DMS153 treated with DMSO at 0.1 percent for 48 hours (cell line): ENCODE measurements at regions not wholly inside any gene's neighbourhood (a gene's known extent, or its start where the extent isn't known, plus 50 kb on each side); places are given as distances from the start of the nearest gene placed in this dataset.

Source experiments
- DNase-seq: peaks from one replicate; lab custom pipeline; 2025; ENCODE audit not compliant: unreplicated experiment; lab: John Stamatoyannopoulos, UW

DNA sequence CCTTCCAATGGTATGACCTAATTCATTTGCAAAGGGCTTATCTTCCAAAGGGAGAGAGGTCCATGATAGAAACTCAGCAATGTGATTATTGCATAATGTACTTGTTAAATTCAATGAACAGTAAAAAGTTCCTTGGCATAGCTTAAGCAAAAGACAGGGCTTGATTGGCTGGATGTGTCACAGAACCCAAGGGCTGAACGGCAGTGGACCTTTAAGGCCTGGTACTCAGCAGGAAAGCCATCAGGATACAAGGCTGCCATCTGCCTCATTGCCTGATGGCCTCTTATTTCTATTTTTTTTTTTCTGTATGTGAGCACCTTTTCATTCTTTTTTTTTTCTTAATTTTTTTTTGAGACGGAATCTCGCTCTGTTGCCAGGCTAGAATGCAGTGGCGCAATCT lies 208.9 kb upstream of the WSCD1 start:
- DNase-seq = no peak

DNA sequence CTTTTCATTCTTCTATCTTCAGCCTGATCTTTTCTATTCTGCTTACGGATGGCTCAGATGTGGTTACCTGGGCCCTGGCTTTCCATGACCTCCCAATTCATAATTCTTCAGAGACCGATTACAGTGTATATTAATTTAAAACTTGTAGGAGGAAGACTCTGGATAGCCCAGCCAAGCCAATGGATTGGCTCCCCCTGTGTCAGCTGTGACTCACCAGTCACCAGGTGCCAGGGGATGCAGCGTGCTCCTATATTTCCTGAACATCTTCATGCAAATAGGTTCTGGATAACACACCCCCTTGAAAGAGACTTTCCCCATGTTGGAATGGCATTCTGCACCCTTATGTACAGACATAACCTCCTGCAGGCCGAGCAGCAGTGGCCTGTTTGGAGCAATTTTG lies 208.3 kb upstream of the WSCD1 start:
- no peak for DNase-seq

DNA sequence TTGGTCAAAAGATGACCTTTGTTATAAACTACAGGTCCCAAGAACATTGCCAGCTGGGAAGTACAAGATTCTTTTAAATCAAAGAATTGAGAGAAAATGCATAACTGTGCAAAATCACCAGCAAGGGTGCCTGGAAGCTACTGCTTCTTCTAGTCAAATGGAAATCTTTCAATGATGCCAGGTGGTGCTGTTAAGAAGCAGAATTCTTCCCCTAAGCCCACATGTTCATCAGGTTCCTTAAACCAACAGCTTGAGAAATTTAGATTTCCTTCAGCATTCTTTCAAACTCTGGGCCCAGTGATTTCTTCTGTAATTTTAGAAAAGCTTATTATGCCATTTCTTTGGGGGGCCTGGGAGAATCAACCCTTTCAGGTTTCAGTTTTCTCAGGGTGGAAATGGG lies 207.8 kb upstream of the WSCD1 start:
- DNase-seq = no peak

DNA sequence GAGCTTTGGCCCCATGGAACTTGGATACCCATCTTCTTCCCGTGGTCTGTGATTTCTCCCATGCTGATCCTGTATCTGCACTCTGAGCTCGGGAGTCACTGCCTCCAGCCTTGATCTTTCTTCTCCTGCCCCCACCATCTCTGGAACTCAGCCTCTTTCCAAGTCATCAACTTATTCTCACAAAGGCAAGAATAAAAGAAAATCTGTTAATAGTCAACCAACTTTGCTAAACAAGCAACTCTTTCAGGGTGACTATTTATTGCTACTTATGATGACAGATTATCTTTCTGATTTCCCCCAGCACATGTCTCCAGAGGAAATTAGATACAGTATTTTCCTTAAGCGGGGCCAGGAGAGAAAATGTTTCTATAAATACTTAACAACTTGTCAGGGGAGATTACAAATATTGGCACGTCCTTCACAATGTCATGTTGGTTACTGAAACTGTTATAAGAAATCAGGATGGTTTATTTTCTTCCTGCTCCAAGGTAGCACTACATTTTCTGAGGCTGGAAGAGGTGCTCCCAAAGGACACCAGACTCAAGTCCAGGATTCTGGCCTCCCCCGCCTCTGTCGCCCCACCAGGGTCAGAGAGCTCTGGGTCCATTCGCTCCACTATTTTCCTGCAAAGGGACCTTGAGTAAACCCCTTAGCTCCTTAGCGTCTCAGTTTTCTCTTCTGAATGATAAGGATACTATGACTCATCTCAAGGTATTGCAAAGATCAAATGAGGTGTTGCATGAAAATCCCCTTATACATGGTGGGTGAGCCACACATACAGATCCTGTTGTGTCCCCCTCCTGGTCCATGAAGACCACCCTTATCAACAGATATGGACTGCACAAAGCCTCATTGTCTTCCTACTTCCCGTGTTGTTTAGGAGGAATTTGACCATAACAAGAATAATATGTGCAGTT lies 205.2 kb upstream of the WSCD1 start:
- DNase-seq = no peak

DNA sequence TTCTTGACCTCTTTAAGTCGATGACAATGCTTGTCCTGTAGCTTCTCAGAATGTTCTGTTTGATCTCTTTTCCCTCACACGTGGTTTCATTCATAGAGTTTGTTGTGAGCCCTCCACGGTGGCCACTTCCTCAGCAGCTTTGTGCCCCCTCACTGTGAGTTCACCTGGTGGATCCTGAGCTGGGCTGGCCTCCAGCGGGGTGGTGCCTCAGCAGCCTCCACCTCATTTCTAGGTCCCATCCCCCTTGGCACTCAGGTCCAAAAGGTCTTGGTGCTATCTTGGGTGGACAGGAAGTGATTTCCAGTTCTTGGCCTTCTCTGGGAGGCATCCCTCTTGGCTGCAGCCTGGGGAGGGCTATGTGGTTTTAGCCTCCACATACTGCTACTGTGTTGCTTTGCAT lies 203.2 kb upstream of the WSCD1 start:
- no peak for DNase-seq

DNA sequence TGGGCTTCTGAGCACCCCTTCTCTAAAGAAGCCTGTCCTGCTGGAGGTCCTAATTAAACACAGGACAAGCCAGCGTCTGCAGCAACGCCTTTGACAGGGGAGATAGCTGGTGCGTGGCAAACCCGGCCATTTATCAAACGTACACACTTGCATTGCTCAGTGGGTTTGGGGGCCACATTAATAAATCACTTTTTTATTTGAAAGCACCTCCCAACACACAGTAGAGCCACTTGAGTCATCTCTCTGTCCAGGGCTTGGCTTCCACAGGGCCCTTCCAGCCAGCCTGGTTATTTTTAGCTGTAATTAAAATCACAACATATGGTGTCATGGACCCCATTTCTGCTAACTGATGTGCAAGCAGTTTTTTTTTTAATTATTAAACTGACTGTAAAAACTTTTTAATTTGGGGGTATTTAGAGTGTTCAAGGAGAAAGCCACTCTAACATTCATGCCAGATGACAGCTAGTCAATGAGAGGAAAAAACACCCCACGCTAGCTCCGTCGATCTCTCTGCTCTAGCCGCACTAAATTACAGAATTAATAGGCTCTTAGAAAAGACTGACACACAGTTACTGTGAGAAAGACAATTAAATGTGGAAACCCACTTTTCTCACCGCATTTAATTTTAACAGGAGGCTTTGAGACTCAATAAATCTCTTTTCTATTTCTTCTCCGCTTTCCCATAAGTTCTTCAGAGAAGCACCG lies 201.0 kb upstream of the WSCD1 start:
- DNase-seq = no peak

DNA sequence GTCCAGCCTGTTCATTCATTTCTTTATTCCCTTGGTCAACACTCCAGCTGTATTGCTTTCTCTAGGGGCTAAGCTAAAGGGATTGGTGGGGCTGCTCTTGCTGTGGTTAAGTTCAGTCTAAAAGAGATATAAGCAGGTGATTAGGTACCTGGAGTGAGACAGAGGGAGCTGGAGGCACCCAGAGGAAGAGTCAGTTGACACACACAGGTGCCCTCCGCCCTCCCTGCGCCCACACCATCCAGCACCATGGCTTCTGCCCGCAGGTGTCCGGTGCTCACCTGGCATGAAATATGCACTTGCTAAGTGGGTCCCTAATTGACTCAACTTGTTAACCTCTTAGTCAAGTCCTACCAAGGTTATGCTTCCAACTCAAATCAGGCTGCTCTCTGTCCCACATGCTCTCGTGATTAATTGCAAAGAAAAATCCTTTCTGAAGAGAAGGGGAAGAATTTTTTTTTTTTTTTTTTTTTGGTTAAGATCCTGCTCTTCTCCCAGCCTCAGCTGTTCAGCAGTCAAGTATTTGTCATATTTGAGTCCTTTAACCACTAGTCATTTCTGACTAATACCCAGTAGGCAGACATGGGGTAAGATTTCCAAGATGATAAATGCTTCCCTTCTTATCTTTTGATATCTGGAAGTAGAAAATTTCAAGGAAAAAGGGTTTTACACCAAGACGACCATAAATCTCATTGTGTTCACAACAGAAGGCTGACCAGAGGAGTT lies 199.8 kb upstream of the WSCD1 start:
- DNase-seq = no peak

DNA sequence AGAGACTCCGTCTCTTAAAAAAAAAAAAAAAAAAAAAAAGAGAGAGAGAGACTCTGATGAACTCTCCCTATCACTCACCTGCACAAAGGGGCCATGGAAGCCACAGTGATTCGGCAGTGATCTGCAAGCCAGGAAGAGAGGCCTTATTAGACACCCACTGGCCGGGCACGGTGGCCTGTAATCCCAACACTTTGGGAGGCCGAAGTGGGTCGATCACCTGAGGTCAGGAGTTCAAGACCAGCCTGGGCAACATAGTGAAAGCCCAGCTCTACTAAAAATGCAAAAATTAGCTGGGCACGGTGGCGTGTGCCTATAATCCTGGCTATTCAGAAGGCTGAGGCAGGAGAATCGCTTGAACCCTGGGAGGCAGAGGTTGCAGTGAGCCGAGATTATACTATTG lies 198.5 kb upstream of the WSCD1 start:
- DNase-seq = no peak

DNA sequence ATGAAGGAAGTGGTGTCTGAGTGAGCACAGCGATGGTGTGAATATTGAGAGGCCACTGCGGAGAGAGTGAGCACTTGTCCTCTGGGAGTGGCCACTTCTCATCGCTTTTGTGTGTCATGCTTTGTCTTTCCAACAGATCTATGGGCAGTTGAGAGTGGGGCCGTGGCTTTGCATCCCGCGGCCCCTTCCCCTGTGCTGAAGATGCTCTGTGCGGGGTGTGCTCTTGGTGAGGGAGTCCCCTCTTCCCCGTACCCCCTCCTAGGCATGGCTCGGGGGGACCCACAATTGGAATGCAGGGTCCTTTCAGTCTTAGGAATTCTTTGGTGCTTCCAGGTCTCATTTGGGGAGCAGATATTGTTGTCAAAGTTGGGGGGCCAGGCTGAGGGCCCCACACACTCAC lies 197.3 kb upstream of the WSCD1 start:
- DNase-seq = no peak

DNA sequence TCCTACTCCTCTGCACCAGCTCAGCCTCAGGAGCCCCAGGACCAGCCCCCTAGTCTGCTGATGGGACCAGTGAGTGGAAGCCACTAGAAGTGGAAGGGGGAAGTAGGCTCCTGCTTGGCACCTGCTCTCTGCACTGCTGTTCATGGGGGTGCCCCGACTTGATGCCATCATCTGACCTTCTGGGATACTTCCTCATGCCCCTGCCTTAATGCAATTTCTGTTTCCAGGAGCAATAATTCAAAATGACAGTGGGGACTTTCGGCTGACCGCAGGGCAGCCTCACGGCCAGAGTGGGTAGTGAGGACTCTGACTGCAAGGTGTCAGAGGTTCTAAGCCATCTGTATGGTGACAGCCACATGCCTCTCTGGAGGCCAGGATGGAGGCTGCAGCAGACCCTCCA lies 196.4 kb upstream of the WSCD1 start:
- DNase-seq = no peak

DNA sequence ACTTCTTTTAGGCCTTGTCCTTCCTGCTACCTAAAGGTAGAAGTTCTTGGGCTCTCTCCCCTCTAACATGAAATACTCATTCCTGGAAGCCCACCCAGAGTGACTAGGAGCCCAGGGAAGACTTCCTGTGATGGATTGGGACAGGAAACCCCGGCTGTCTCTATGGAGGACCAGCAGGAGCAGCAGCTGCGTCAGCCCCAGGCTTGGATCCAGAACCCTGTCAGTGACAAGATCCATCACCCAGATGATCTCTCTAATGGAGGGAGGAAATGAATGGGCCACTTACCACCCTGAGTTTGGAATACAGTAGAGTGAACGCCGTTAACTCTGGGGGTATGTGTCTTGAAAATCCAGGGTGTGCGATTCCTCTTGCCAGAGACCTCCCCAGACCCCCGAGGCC lies 195.7 kb upstream of the WSCD1 start:
- no peak for DNase-seq

DNA sequence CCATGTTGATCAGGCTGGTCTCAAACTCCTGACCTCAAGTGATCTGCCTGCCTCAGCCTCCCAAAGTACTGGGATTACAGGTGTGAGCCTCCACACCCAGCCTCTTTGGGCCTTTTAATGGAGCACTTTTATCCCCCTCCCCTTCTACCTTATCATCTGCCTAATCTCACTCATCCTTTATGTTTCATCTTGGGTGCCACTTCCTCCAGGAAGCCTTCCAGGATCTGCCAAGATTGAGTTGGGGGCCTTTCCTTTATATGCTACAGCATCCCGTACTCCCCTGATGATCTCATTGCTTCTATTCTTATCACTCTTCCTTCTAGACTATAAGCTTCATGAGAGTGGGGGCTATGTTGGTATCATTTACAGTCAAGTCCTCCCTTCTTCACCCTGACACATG lies 192.8 kb upstream of the WSCD1 start:
- DNase-seq = no peak

DNA sequence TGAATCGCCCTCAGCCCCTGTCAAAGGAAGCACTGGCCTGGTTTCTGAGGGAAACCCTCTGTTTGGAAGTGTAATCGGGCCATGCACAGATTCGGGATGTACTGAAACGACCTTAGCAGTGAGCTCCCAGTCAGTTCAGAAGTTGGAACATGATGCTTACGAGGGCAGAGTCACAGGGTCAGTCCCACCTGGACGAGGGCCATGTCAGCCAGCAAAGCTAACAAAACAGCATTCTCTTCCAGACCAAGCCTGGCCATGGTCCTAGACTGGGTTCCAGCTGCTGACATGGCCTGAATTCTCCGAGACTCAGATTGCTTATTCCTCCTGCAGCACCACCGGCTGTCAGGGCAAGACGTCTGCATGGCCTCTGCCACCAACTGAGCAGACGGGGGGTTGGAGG lies 192.2 kb upstream of the WSCD1 start:
- no peak for DNase-seq

DNA sequence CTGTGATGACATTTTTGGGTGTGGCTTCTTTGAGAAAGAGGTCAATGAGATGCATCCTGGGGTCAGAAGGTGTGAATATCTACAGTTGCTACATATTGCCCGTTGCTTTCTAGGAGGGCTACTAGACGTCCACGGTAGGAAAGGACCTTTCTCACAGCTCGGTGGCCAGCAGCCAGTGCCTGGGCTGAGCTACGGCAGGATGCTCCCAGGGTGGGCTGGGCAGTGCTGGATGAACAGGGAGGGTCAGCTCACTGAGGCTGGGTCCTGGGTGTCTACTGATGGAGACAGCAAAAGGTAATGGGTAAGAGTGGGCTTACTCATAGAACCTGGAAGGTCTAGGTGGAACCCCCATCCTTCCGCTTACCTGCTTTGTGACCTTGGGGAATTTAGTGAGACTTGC lies 188.3 kb upstream of the WSCD1 start:
- no peak for DNase-seq

DNA sequence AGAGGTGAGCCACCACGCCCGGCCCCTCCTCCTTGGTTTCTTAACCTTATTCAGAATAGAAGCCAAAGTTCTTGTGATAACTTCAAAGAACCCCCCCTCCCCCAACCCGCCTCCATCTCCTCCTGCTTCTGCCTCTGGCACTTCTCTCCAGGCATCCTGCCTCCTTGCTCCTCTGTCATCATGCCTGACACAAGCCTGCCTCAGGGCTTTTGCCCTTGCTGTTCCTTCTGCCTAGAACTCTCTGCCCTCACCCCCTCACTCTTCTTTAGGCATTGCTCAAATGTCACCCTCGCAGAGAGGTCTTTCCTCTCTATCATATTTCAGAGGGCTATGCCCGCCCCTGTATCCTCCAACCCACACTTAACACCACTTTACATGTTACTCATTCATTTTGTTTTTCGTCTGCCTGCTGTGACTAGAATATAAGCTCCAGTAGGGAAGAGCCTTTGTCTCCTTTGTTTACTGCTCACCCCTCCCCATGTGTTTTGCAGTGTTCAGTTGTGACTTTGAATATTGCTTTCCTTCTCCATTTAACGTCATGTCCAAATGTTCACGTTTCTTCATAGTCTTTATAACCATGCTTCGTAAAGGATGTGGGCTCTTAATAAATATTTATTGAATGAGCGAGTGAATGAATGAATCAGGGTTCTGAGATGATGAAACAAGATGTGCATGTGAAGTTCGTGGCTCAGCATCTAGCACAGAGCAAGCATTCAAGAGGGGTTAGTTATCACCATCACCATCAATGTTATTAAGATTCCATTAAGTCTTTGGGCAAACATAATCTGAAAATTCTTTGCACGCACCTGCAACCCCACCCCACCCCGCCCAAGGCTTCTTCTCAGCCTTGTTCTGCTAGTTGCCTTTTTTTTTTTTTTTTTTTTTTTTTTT lies 186.2 kb upstream of the WSCD1 start:
- DNase-seq = no peak

DNA sequence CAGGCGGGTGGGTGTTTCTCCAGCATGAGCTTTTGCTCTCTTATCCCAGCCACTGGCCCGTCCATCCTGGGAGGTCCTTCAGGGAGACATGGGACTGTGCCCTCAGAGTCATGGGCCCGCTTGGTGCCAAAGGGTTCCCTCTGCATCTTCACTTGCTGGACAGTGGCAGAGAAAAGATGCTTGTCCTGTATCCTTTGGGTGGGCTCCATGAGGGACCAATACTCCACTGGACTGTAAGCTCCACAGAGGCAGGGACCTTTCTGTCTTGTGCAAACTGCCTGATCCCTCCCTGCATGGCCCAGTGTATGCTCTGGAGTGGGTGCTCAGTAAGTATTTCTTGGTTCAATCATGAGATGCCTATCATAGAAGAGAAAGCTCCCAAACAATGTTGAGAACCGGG lies 184.8 kb upstream of the WSCD1 start:
- no peak for DNase-seq

DNA sequence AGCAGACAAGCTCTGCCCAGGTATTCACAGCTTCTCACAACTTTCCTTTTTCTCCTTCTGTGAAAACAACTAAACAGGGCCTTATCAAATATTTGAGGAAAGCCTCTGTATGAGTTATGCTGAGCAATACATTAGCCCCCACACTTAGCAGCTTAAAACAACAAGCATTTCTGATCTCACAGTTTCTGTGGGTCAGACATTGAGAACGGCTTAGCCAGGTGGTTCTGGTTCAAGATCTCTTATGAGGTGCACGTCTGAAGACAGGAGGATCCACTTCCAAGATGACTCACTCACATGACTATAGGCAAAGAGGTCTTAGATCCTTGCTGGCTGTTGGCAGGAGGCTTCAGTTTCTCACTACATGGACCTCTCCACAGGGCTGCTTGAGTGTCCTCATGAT lies 181.4 kb upstream of the WSCD1 start:
- no peak for DNase-seq

DNA sequence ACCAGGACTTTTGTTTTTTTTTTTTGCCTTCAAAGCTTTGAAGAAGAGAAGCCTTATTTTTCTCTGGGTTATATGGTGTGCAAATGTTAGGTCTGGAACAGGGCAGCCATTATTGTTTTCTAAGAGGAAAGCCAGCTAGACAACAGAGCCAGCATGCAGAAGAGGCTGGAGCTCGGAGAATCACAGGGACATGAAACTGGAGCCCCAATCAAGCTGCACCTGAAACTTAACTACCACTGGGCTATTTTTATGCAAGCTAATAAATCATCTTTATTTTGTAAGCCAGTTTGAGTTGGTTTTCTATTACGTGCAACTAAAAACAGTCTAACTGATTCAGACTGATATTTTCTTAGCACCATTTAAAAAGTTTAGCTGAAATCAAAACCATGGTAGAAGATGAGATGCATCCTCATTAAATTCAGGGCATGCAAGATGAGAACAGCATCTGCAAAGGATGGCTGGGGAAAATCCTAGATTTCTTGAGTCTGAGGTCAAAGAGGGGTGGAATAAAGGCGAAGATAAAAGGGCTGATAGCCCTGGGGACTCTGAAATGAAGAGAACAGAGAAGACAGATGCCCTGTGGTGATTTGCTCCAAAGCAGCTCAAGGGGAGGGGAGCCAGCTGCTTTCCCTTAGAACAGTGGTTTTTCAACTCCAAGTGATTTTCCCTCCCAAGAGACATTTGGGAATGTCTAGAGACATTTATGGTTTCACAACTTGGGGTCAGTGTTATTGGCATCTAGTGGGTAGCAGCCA lies 177.1 kb upstream of the WSCD1 start:
- no peak for DNase-seq

DNA sequence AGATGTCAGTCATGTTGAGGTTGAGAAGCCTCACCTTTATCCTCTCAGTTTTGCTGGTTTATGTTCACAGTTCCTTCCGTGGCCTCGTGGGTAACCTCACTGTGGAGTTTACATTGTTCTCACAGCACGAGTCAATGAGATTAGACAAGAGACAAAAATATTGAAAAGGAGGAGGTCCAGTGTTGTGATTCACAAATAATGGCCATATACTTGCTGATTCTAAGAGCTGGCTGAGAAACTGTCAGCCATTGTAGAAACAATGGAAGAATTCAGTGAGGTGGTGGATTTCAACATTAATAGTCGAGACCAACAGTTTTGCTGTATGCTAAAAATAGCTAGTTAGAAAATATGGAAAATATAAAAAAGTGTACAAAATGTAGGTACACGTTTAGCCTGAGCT lies 176.4 kb upstream of the WSCD1 start:
- DNase-seq = no peak

DNA sequence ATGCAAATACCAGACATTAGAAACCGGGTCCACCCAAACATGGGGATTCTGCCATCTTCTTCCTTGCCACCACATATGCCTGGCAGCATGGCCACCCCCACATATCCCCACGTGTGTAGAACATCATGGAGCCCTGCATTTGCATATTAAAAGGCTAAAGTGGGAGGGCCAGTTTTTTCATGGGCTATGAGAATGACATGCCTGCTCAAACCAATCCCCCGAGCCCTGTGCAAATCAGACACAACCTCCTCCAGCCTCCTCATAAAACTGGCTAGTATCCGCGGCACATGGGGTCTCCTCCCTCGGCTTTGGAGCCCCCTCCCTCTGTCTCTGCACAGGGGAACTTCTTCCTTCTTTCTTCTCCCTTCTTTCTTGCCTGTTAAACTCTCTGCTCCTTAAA lies 174.9 kb upstream of the WSCD1 start:
- DNase-seq = no peak
